ENCODE measurements at regions not wholly inside any gene's neighbourhood (a gene's known extent, or its start where the extent isn't known, plus 50 kb on each side); places are given as distances from the start of the nearest gene placed in this dataset.
"Not testable (repeated sequence)": the region's sequence is repeated elsewhere in the genome, so short reads cannot be mapped to it uniquely, and the experiment has no call there.

- DNase-seq, result no peak
Measured at GRCh38 chr5:15383469-15383868, 116.5 kb upstream of the FBXL7 start.

GRCh38 chr5:15383021-15383420 lies 117.0 kb upstream of the FBXL7 start:
- no peak for DNase-seq

- DNase-seq, result no peak
Measured at GRCh38 chr5:15377573-15378340, 122.2 kb upstream of the FBXL7 start.

GRCh38 chr5:15376803-15377202 lies 123.2 kb upstream of the FBXL7 start:
- DNase-seq, result no peak

- no peak for DNase-seq
Measured at GRCh38 chr5:15376088-15376487, 123.9 kb upstream of the FBXL7 start.

- DNase-seq, result no peak
Measured at GRCh38 chr5:15375559-15375958, 124.4 kb upstream of the FBXL7 start.

- DNase-seq, result no peak
Measured at GRCh38 chr5:15374886-15375285, 125.1 kb upstream of the FBXL7 start.

- no peak for DNase-seq
Measured at GRCh38 chr5:15373151-15373550, 126.8 kb upstream of the FBXL7 start.

- no peak for DNase-seq
Measured at GRCh38 chr5:15371184-15371583, 128.8 kb upstream of the FBXL7 start.

GRCh38 chr5:15368835-15369234 lies 131.1 kb upstream of the FBXL7 start:
- DNase-seq, result no peak

GRCh38 chr5:15367489-15367888 lies 132.5 kb upstream of the FBXL7 start:
- no peak for DNase-seq

GRCh38 chr5:15366676-15367391 lies 133.1 kb upstream of the FBXL7 start:
- no peak for DNase-seq

- DNase-seq, result no peak
Measured at GRCh38 chr5:15365070-15365469, 134.9 kb upstream of the FBXL7 start.

GRCh38 chr5:15363601-15364000 lies 136.4 kb upstream of the FBXL7 start:
- DNase-seq, result no peak

- DNase-seq, result not testable (repeated sequence)
Measured at GRCh38 chr5:15357092-15357453, 142.9 kb upstream of the FBXL7 start.

GRCh38 chr5:15356308-15357091 lies 143.5 kb upstream of the FBXL7 start:
- not testable (repeated sequence) for DNase-seq

- DNase-seq, result no peak
Measured at GRCh38 chr5:15354021-15354420, 146.0 kb upstream of the FBXL7 start.

- no peak for DNase-seq
Measured at GRCh38 chr5:15353086-15353645, 146.8 kb upstream of the FBXL7 start.

- no peak for DNase-seq
Measured at GRCh38 chr5:15350614-15351013, 149.4 kb upstream of the FBXL7 start.

- DNase-seq, result no peak
Measured at GRCh38 chr5:15346738-15347137, 153.2 kb upstream of the FBXL7 start.

- DNase-seq, result no peak
Measured at GRCh38 chr5:15344954-15345353, 155.0 kb upstream of the FBXL7 start.

GRCh38 chr5:15338546-15338945 lies 161.4 kb upstream of the FBXL7 start:
- no peak for DNase-seq

GRCh38 chr5:15334551-15335266 lies 165.3 kb upstream of the FBXL7 start:
- DNase-seq, result no peak
